Right kidney (tissue), 1 donor: ENCODE measurements at regions not wholly inside any gene's neighbourhood (a gene's known extent, or its start where the extent isn't known, plus 50 kb on each side); places are given as distances from the start of the nearest gene placed in this dataset.

Experiments used
- DNase-seq: peaks from one replicate; pipeline ENCODE4 v3.0.0-alpha.2; 2016

DNA sequence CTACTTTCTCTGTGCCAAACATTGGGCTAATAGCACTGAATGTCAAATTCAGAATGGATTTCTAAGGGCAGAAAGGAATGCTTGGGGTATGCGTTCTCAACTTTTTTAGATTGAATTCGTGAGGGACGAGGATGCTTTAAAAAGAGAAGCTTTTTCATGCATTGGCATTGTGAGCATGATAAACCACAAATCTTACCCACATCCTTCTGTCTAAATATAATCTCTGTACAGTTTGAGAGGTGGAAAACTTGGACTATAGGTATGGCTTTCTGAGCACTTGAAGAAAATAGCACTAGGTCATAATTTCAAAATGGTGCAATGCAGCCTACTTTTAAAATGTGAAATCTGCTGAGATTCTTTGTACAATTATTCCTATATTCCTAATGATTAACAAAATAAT lies 71.4 kb upstream of the HHIP start:
- DNase-seq, result no peak

DNA sequence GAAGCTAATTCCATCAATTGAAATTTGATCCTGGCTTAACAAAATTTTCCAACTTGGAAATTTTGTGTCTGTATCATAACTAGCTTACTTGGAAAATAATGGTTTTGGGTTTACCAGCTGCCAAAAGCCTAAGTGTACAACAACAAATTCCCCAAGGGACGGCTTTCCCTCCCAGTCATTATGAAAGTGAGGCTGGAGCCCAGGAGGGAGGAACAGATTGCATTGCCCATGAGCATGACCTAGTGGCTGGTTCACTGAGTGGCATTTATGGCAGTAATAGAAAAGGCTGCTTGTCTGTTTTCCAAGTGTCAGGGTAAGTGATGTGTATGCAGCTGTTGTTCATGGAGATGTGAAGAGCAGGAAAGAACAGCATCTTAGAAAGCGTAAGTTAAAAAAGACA lies 70.8 kb upstream of the HHIP start:
- no peak for DNase-seq

DNA sequence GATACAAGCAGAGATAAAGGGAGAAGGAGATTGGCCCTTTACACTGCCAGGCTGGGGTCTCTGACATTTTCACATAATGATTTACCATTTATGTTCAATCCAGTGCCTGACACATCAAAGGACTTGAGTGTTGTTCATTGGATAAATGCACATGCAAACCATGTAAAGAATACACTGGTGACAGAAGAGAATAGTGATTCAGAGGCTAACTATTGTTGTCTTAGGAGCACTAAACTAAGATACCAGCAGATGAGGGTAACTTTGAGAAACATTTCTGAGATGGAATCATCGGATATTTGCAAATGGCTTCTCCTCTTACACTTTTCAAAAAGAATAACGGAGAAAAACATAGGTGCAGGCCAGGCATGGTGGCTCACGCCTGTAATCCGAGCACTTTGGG lies 67.3 kb upstream of the HHIP start:
- DNase-seq, result no peak

DNA sequence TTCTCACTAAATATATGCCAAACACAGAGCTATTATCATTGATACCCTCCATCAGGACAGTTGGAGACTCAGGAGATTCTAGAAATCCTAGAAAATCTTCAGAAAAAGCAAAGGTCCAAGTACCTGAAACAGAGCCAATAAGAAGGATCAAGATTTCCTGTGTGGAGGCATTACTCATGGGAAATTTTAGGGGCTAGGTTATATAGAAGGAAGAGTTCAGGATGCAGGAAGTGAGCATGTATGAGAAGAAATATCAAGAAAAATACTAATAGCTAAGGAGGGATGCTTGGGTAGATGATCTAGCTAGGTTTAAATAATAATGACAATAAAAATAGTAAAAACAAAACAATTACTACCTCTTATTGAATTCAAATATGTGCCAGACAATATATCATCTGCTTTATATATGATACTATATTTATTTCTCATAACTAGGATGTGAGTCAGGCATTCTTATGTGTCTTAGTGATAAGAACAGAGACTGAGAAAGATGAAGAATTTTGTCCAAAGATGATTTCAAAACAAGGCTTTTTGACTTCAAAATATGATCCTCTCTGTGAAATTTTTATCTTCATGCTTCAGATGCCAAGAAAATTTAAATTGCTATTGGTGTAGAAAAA lies 66.4 kb upstream of the HHIP start:
- DNase-seq, result no peak

DNA sequence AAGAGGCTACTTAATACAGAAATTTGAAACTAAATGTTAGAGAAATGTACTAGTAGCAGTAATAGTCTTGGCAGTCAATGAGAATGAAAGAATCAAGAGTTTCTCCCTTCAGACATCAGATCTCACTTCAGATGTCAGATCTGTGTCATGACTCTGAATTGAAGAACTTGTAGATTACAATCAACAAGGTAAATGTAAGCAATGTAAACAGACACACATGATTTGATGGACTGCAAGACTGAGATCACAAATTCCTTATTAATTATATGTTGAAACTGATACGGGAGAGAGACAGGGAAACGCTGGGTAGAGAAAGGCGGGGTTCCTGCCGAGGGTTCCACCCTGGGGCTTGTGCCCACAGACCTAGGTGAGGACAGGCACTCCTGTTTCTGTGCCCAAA lies 65.5 kb upstream of the HHIP start:
- no peak for DNase-seq

DNA sequence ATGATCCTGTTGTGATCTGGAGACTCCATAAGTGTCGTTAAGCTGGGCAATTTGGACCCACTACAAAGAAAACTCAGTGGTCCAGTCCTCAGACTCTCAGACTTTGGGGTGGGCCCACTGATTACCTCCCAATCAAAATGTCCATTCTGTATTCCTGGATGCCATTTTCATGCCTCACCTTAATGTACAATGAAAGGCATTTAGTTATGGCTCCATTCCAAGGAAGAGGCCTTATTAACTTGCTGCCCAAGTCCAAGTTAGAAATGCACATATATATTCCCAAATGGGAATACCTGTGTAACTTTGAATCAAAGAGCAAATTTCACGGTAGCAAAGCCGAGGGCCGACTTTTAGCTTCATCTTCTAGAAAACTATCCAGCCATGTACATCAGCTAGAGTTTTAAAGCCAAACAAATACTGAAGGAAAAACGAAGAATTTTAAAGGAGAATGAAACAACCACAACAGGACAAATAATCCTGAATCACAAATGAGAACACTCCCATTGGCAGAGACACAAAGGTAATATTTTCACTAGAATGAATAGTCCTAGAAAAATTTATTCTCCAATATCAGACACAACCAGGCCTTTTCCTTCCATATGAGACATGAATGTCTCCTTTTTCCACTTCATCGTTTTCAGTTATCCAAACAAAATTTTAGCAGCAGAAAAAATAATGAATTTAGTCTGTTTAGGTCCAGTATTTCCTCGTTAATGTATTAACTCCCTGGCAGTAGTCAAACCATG lies 63.7 kb upstream of the HHIP start:
- no peak for DNase-seq

DNA sequence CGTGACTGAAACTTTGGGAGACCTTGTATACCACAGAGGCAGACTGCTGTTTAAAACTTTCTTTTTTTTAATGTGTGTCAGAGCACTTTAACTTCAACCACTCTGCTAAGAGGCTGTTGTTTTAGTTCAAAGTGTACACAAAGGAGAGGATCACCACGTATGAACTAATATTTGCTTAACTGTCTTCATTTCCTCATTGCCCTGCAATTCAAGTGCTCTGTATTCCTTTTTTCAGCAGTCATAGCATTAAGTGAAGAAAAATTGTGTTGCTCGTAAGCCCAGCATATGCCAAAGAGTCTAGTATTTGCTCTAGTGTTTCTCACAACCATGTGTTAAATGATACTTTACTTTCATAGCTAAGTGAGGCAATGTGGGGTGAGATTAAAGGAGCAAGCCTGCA lies 63.0 kb upstream of the HHIP start:
- no peak for DNase-seq

DNA sequence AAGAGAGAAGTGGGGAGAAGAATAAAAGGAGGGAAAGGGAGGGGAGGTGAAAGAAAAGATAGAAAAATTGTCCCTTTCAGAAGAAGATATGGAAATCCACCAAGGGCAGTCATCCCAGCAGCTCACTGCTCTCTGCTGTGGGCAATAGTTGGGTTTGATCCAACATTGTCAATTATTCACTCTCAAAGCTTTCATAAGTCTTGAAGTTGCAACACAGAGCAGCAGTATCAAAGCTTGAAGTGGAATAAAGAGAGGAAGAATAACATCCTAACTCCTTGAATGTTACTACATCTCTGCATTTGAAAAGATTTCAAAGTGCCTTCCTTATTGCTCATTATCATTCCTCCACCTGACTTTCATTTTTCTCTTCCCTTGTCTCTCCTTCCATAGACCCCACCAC lies 62.3 kb upstream of the HHIP start:
- no peak for DNase-seq

DNA sequence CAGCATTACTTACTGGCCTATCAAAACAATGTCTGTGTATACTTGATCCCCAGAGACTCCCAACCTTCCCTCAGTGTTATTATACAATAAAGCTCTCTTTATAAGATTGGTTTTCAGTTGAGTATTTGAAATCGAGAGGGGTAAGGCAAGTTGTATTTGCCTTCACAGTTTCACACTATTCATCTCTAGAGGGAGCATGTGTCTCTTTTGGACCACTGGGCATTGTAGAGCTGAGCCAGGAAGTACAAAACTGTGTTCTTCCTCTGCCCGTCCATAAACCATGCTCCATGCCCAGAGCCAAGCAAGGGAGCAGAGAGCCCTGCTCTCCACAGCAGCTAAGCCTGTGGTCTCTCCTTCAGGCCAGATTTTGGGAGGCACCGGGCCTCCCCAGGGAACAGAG lies 61.5 kb upstream of the HHIP start:
- DNase-seq, result no peak

DNA sequence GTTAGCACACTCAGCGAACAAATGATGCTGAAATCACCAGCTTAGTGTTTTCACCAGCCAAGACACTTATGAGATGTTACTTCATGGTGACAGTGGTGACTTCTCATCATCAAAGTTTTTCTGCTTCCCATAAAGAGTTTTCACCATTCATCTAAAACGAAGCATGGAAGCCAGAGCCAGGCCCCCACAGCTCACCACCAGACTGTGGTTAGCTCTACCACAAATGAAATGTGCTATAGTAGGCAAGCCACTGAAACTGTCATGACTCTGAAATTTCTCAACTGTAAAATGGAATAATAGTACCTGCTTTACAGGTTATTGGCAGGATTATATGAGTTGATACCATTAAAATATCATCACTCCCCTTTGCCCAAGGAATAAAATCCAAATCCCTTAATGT lies 56.4 kb upstream of the HHIP start:
- no peak for DNase-seq

DNA sequence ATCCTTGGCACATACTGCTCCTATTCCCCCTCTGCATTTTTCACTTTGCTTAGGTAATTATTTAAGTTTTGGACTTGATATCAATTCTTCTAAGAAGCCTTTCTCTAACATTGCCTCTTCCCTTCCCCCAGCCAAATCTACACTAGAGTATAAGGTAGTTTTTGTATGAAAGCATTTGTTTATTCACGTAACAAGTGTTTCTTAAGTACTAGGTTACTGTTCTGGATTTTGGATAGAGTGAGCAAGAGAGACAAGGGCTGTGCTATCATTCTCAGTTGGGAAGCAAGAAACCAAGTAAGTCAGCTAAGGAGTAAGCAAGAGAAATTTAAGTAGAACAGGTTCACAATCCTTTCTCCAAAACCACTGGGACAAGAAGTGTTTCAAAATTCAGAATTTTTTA lies 55.9 kb upstream of the HHIP start:
- no peak for DNase-seq

DNA sequence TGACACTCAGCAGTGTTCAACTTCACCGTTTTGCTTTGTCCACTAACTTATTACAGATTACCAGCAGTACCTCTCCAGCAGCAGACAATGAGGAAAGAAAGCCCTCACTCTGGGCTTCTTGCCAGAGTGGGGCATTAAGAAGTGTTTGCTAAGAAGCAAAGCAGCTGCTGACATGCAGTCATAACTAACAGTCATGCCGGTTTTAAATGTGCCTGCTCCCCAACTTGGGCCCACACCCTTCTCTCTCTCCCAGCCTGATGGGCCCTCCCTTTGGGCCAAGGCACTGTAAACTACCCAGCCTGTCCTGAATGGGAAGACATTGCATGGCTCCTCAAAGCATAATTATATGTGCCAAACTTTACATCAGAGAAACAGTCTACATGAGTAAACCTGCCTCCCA lies 54.6 kb upstream of the HHIP start:
- no peak for DNase-seq

DNA sequence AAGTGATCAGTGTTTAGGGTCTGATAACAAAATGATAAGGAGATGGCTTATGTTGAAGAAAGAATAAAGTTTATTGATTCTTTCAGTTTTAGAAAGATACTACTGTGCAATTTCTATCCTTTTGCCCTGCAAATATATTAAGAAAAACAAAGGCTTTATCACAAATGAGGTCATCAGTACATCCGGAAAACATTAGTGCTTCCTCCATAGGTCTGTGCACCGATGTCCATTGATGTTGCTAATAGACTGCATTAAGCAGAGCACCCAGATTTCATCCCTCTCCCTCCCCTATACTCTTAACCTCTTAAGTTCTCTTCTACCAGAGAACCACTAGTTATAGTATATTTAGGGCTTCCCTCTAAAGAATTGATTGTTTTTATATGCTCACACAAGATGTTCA lies 53.7 kb upstream of the HHIP start:
- no peak for DNase-seq

DNA sequence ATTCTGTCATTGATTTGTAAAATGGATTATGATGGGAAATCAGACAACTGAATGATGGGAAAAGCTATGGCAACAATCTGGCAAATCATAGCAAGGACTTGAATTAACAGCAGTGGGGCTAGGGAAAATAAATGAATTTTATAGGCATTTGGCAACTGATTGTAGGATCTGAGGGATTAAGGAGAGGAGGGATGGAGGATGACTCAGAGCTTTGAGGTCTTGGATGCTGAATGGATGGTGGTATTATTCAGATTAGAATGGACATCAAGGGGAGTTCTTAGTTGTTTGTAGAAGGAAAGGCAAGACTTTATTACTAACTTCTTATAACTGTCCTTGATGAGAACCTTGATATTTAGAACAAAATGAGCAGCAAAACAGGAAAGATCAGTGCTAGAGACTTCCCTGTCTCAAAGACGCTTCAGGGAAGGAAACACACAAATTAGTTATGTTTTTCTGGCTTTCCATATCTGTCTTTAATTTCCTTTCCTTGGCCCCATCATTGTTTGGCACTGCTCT lies 51.4 kb upstream of the HHIP start:
- DNase-seq, result no peak

DNA sequence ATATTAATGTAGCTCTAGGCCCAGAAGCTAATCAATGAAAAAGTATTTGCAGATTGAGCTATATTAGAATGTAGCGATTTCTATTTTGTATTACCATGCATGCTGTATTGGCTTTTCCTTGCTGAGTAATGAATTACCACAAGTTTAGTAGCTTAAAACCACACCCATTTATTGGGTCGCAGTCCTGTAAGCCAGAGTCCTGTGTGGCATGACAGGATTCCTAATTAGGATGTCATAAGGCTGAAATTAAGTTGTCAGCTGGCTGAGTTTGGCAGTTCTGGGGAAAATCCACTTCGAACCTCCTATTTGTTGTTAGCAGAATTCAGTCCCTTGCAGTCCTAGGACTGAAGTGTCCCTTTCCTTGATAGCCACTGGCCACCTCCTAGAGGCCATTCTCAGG lies 50.3 kb upstream of the HHIP start:
- no peak for DNase-seq
